GM18907 (cell line): ENCODE measurements at regions not wholly inside any gene's neighbourhood (a gene's known extent, or its start where the extent isn't known, plus 50 kb on each side); places are given as distances from the start of the nearest gene placed in this dataset.

Source experiments
- ATAC-seq: cut with Tn5 transposase; IDR thresholded peaks from one replicate; pipeline ENCODE4 v1.9.1; 2021; ENCODE audit warnings: mild to moderate bottlenecking, moderate library complexity; ENCODE audit not compliant: unreplicated experiment

DNA sequence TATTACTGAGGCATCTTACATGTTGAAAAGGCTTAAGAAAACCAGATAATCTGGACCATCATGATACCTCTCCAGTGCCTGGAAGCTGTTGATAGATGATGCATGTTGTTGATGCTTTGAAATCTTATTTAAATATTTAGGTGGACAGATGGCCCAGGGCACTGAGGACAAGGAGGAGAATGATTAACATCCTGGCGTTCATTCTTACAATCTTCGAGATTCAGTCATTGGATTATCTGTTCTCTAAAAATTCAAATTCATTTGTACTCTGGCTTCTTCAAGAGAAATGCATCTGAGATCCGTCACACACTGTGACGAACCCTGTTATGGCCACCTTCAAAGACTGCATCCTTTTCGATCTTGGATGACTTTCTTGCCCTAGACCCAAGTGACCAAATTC lies 121.3 kb upstream of the IGF1 start:
- no peak for ATAC-seq

DNA sequence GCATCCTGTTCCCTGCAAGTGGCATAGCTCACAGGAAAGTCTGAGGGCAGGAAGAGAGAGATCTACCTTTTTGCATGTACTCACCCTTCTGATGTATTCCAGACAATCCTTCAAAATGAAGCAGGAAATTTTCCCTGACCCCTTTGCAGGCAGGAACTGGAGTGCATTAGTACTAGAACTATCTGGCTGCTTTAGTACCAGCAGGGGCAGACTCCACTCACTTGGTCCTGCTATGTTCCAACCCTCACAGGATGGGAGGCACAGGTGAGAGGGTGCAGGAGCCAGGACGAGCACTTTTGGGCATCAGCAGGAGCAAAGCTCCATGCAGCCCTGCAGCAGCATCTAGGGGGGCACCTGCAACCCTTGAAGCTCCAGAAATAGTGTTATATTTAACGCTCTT lies 116.3 kb upstream of the IGF1 start:
- no peak for ATAC-seq

GRCh38 chr12:102596031-102596430 lies 115.7 kb upstream of the IGF1 start:
- ATAC-seq: no peak

- ATAC-seq: no peak
These were observed 115.0 kb upstream of the IGF1 start for GRCh38 chr12:102595315-102595714.

DNA sequence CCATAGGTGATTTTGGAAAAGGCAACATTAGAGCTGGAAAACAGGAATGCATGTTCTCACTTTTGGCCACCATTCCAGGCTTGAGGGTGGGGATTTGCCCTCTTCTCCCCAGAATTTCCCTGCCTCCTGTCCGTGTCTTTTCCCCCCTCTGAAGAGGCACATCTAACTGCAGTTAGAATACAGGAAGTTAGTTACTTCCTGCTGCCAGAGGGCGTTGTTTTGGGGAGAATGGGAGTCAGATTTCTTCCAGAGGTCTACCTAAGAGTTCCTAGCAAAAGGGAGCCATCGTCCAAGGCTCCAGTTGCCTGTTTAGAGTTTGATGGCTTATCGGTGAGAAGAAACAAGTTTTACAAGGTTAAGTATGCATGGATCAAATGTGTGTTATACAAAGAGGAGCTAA lies 112.8 kb upstream of the IGF1 start:
- no peak for ATAC-seq

- no peak for ATAC-seq
These were observed 111.8 kb upstream of the IGF1 start for GRCh38 chr12:102592134-102592533.

- no peak for ATAC-seq
These were observed 92.9 kb upstream of the IGF1 start for GRCh38 chr12:102573237-102573636.

DNA sequence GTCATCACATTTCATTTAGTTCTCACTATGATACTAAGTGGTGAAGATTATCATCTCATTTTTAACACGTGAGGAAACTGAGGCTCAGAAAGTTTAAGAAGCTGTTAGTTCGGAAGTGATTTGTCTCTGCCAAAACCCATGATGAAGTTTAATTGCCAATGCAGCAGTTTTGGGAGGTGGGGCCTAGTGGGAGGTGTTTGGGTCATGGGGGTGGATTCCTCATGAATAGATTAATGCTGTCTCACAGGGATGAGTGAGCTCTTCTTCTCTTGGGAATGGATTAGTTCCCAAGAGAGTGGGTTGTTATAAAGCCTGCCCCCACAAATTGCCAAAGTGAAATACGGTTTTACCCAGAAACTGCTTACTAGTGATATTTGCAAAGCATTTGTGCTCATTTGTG lies 91.5 kb upstream of the IGF1 start:
- no peak for ATAC-seq

GRCh38 chr12:102570256-102570655 lies 89.9 kb upstream of the IGF1 start:
- ATAC-seq: no peak

DNA sequence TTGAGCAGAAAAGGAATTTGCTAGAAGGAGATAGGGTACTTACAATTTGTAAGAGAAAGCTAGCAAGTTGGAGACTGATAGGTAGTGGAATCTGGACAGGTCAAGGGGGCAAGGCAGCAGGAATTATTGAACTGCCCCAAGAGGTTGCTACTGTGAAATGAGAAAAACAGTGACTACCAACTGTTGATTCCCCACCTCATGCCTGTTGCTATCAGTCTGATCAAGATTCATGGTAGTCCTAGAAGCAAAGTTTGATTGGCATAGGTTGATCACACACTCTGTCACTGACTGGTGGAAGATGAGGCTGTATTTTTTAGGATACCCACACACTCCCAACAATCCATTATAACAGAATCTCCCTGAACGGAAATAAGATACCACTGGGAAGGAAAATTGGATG lies 89.4 kb upstream of the IGF1 start:
- ATAC-seq: no peak

- no peak for ATAC-seq
These were observed 87.9 kb upstream of the IGF1 start for GRCh38 chr12:102568276-102568675.

DNA sequence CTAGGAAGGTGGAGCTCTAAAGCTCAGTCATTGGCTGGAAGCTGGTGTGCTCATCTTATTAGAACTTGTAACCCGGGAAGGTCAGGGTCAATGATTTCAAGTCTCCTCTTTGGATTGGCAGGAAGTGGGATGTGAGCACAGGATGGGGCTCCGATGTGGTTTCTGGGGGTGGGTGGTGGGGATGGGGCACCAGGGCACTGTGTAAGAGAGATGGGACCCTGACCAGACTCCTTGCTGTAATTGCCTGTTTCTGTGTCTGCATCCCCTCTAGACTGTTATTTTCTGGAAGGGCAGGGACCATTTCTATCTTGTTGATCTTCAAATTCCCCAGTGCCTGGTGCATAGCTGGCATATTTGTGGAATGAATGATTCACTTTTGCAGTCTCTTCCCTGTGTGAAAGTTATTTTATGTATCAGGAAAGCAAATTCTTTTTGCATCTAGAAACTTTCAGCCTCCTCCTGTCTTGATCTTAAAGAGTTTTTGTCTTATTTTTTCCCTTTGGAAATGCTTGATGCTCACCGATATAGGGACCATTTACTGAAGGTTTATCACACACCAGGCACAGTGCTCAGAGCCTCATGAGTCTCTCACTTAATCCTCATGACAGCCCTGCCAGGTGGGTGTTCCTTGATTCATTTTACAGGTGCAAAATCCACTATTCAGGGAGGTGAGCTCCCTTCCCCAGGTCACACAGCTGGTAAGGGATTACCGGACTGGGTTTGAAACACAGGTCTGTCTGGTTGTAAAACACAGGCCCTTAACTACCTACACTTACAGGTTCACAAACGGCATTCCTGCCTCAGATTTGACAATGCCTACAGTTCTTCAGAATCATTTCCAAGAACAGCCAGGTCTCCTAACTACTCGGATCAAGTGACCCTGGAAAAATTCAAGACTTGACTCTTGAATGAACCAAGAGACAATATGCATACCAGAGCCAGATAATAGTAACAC lies 86.9 kb upstream of the IGF1 start:
- ATAC-seq: no peak

DNA sequence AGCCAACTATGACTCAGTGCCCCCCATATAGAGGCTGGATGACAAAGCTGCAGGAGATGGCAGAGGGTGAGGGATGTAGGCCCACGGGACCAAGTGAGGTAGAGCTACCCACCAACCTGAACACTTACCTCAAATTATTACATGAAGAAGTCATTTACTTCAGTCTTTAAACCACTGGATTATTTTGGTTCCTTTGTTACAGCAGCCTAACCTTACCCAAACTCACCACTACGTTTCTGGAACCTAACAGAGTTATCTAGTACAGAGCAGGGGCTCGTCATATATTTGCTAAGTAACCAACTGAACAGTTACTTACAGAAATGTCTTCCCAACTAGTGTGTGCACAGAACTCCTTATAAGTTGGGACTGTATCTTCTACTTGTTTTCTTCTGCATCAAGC lies 85.2 kb upstream of the IGF1 start:
- ATAC-seq: no peak

GRCh38 chr12:102564026-102564425 lies 83.7 kb upstream of the IGF1 start:
- ATAC-seq: no peak

- no peak for ATAC-seq
These were observed 82.6 kb upstream of the IGF1 start for GRCh38 chr12:102562836-102563425.

DNA sequence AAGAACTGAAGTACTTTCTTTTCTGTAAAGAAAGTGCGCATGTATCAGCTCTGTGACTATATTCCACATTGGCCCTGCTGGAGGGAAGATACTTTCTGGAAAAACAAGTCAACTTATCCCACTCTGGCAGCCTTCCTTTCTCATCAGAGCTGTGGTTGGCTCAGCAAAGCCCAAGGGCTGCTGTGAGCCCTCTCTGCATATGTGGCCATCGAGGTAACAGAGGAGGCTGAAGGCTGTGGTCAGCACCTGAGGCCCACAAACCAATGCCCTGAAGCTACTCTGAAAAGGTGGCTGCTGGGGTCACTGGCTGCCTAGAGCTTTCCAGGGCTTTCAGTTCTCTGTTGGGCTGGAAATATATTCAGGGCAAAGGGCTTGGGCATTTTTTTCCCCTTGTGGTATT lies 70.8 kb upstream of the IGF1 start:
- no peak for ATAC-seq

DNA sequence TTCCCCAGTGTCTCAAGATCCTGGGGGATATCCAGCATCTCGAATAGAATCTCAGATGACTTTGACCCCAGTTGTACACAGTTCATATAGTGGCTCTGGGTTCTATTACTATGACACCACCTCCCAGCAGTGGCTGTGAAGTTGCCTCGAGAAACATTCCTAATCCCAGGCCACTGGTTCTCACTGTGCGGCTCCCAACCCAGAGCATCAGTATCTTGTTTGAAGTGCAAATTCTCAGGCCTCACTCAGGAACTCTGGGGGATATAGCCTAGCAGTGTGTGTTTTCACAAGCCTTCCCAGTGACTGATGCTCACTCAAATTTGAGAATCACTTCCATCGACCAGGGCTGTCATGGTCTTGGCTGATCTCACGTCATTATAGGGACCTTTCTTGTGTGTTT lies 69.3 kb upstream of the IGF1 start:
- no peak for ATAC-seq

DNA sequence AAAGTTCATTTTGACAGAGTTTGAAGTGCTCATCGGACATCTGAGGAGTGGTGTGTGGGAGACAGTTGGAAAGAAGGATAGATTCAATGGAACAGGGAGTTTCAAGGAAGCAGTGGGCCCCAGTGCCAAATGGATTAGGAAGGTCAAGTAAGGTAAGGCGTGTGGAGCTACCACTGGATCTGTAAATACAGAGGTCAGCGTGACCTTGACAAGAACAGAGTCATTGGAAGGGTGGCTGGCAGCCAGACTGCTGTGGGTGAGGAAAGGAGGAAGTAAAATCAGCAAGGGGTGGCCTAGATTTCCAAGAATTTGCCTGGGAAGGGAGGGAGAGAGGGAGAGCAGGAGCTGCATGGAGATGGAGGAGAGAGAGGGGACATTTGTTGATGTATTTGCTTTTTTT lies 68.2 kb upstream of the IGF1 start:
- no peak for ATAC-seq

GRCh38 chr12:102543494-102544485 lies 63.4 kb upstream of the IGF1 start:
- ATAC-seq: no peak

GRCh38 chr12:102542816-102543440 lies 62.6 kb upstream of the IGF1 start:
- no peak for ATAC-seq
